Stimulated activated CD4-positive, alpha-beta T cell treated with anti-CD3 and anti-CD28 coated beads, Interleukin-2, amount 100 ng/mL, for 24 hours (primary cell): ENCODE measurements at regions not wholly inside any gene's neighbourhood (a gene's known extent, or its start where the extent isn't known, plus 50 kb on each side); places are given as distances from the start of the nearest gene placed in this dataset.

Source experiments
- DNase-seq, 2 donors: peaks; one replicate each; pipeline ENCODE4 v3.0.0-alpha.2; 2020

GRCh38 chr13:111912453-111912866 lies 154.5 kb upstream of the SOX1 start:
- no peak for DNase-seq

- DNase-seq, result no peak
Measured at GRCh38 chr13:111912991-111913760, 153.8 kb upstream of the SOX1 start.

GRCh38 chr13:111913761-111914140 lies 153.2 kb upstream of the SOX1 start:
- DNase-seq, result no peak

GRCh38 chr13:111914241-111915103 lies 152.5 kb upstream of the SOX1 start:
- peak in 1 of 2 donors; percentile 8 for DNase-seq

GRCh38 chr13:111915104-111915551 lies 151.8 kb upstream of the SOX1 start:
- DNase-seq, result peak in 1 of 2 donors; percentile 0

- no peak for DNase-seq
Measured at GRCh38 chr13:111916201-111916600, 150.7 kb upstream of the SOX1 start.

- DNase-seq, result no peak
Measured at GRCh38 chr13:111917086-111917485, 149.9 kb upstream of the SOX1 start.

- no peak for DNase-seq
Measured at GRCh38 chr13:111917901-111918300, 149.0 kb upstream of the SOX1 start.

- DNase-seq, result no peak
Measured at GRCh38 chr13:111919286-111919685, 147.7 kb upstream of the SOX1 start.

GRCh38 chr13:111919849-111920248 lies 147.1 kb upstream of the SOX1 start:
- no peak for DNase-seq

- no peak for DNase-seq
Measured at GRCh38 chr13:111920306-111920931, 146.5 kb upstream of the SOX1 start.

- no peak for DNase-seq
Measured at GRCh38 chr13:111920932-111921705, 145.8 kb upstream of the SOX1 start.

GRCh38 chr13:111922086-111922485 lies 144.9 kb upstream of the SOX1 start:
- DNase-seq, result no peak

- no peak for DNase-seq
Measured at GRCh38 chr13:111923439-111923838, 143.5 kb upstream of the SOX1 start.

- no peak for DNase-seq
Measured at GRCh38 chr13:111923991-111924677, 142.8 kb upstream of the SOX1 start.

- no peak for DNase-seq
Measured at GRCh38 chr13:111924678-111925075, 142.3 kb upstream of the SOX1 start.

- DNase-seq, result no peak
Measured at GRCh38 chr13:111925146-111925875, 141.6 kb upstream of the SOX1 start.

GRCh38 chr13:111926501-111927180 lies 140.3 kb upstream of the SOX1 start:
- DNase-seq, result no peak

- DNase-seq, result no peak
Measured at GRCh38 chr13:111927181-111927540, 139.8 kb upstream of the SOX1 start.

- DNase-seq, result no peak
Measured at GRCh38 chr13:111929036-111929616, 137.8 kb upstream of the SOX1 start.
